Right renal pelvis (tissue), 4 donors: ENCODE measurements at regions not wholly inside any gene's neighbourhood (a gene's known extent, or its start where the extent isn't known, plus 50 kb on each side); places are given as distances from the start of the nearest gene placed in this dataset.

Experiments
- DNase-seq, 4 donors: peaks; one replicate each; pipeline ENCODE4 v3.0.0-alpha.2; 2013; ENCODE audit warnings: low read depth in 4 of 4, low spot score in 3 of 4, missing footprints in 1 of 4

- DNase-seq = no peak
Observed at GRCh38 chr1:106756752-106757151, 299.7 kb upstream of the PRMT6 start.

- no peak for DNase-seq
Observed at GRCh38 chr1:106768077-106768476, 288.4 kb upstream of the PRMT6 start.

- DNase-seq = no peak
Observed at GRCh38 chr1:106768501-106768900, 288.0 kb upstream of the PRMT6 start.

DNA sequence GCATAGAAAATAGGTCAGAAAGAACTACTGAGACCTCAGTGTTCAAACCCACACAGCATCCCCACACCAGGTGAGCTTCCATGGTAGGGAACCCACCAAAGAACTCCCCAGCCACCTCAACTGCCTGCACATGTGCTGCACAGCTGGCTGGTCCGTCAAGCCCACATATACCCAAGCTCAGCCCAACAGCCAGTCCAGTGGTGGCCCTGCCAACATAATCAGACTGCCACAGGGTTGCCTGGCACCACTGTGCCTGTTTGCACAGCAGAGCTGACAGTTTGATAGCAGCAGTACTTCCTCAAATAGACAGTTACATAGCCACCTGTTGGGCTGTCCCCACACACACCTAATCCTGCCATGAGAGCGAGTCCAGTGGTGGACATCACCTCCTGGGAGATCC is 283.3 kb upstream of the PRMT6 start:
- DNase-seq = no peak

- DNase-seq = no peak
Observed at GRCh38 chr1:106780066-106780465, 276.4 kb upstream of the PRMT6 start.

DNA sequence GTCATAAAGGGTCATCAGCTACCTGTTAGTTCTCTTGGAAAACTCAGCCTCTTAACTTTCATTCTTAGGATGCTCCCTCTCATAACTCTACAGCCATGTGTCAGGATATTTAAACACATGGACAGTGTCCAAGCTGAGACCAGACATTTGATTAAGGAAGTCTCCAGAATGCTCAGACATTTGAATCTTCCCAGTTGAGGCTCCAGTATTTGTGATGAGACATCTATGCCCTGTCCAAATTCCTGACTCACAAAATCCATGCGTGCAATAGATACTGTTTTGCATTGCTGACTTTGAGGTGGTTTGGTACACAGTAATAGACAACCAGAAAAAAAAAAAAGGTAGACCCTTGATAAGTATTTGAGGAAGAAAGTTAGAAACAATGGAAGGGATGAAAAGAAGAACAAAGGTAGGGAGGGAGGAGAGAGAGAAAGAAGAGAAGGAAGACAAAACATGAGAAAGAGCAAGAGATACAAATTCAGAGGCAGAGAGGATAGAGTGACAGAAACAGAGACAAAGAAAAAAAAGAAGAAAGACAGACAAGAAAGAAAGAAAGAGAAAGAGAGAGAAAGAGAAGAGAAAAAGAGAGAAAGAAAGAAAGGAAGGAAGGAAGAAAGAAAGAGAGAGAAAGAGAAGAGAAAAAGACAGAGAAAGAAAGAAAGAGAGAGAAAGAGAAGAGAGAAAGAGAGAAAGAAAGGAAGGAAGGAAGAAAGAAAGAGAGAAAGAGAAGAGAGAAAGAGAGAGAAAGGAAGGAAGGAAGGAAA is 275.5 kb upstream of the PRMT6 start:
- no peak for DNase-seq

- DNase-seq = peak in 2 of 4 donors; percentile 1 to 2
Observed at GRCh38 chr1:106785176-106785575, 271.3 kb upstream of the PRMT6 start.

GRCh38 chr1:106787520-106787919 is 269.0 kb upstream of the PRMT6 start:
- no peak for DNase-seq

- DNase-seq = no peak
Observed at GRCh38 chr1:106789686-106790085, 266.8 kb upstream of the PRMT6 start.

DNA sequence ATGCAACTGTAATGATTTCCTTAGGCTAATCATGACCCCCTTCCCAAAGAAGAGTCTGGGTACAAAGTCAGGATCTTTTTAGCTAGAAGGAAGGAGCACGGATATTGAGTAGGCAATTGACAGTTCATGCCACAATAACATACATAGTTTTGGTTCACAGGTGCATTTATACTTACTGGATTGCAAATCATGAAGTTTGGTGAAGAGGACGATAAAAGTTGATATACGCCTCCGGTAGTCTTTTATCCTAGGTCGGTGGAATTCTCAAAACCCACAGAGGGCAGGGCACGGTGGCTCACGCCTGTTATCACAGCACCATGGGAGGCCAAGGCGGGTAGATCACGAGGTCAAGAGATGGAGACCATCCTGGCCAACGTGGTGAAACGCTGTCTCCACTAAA is 265.4 kb upstream of the PRMT6 start:
- DNase-seq = no peak

DNA sequence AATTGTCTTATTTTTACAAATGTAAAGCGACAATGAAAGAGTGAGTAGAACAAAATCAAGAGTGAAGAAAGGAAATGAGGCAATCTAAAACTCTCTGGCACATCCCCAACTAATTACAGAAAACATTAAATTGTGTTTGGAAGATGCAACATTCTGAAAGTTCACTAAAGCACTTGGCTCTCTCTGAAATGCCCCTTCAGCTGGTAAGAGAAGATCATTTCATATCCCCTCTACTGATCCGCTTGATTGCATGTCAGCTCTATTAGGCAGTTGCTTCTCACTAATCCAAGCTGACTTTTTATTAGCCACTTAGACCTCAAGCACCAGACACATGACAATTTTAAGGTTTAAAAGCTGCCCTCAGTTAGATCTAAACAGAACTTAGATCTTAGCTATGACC is 262.8 kb upstream of the PRMT6 start:
- DNase-seq = no peak

DNA sequence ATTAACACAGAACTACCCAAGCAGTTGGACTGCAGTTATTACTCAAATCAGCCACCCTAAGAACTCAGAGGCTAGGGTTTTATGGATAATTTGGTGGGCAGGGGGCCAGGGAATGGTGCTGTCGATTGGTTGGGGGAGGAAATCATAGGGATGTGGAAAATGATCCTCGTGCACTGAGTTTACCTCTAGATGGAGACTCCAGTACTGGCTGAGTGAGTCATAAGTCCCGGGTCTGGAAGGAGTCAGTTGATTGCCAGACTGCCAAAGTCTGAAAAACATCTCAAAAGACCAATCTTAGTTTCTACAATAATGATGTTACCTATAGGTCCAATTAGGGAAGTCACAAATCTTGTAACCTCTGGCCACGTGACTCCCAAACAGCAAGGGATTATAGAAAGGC is 257.5 kb upstream of the PRMT6 start:
- no peak for DNase-seq

DNA sequence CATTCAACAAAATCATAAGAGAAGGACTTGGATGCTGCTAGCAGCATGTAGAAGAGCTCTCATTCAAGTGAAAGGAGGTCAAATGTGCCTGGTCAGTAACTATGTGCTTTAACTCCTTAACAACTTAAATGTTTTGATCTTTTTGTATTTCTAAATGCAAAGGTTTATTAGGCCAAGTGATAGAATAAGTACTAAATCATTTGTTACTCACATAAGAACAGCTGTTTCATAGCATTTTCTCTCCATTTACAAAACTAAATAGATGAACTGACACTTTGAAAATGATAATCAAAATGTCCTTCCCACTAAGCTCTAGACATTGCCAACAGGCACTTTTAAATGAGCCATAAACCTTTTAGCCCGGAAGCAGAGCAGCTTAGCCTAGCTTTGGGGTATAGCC is 254.3 kb upstream of the PRMT6 start:
- DNase-seq = no peak

DNA sequence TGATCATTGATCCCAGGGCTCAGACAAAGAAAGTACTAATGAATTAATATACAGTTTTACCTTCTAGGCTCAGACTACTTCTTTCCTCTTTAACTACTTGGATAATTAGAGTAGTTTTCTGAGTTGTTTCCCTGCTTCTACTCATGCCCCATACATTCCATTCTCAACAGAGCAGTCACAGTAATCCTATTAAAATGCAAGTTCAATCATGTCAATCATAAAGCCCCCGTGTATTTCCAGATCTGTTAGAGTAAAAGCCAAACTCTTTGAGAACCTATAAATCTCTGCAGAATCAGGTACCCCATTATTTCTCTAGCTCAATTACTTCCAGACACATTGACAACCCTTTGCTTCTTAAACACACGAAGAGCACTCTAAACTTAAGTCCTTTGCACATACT is 242.1 kb upstream of the PRMT6 start:
- DNase-seq = no peak

- DNase-seq = no peak
Observed at GRCh38 chr1:106817575-106817974, 238.9 kb upstream of the PRMT6 start.

DNA sequence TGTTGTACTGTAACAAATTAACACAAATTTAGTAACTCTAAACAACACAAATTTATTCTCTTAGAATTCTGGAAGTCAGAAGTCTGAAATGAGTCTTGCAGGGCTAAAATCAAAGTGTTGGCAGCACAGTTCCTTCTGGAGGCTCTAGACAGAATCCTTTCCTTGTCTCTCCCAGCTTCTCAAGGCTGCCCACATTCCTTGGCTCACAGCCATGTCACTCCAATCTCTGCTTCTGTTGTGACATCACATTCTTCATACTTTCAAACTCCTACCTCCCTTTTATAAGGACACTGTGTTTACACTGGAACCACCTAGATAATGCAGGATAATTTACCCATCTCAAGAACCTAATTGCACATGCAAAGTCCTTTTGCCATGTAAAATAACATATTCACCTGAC is 225.0 kb upstream of the PRMT6 start:
- no peak for DNase-seq

GRCh38 chr1:106836708-106837107 is 219.8 kb upstream of the PRMT6 start:
- DNase-seq = no peak

DNA sequence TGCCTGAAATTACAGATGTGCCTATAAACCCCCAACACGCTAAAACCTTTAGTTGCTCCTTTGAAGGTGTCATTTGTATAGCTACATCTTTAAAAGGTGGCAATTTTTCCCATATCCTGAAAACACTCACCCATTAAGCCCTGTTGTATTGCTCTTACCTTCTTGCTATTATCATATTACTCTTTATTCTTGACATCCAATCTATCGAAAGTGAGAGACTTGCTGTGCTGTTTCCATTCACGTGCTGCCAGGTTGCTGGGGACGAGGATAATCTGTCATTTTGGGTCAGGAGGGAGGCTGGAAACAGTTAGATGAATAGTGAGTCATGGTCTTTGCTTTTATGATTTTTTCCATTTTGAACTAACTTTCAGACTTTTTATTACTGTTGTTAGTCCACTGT is 213.0 kb upstream of the PRMT6 start:
- no peak for DNase-seq

GRCh38 chr1:106846656-106847055 is 209.8 kb upstream of the PRMT6 start:
- no peak for DNase-seq

- no peak for DNase-seq
Observed at GRCh38 chr1:106861110-106861509, 195.4 kb upstream of the PRMT6 start.

DNA sequence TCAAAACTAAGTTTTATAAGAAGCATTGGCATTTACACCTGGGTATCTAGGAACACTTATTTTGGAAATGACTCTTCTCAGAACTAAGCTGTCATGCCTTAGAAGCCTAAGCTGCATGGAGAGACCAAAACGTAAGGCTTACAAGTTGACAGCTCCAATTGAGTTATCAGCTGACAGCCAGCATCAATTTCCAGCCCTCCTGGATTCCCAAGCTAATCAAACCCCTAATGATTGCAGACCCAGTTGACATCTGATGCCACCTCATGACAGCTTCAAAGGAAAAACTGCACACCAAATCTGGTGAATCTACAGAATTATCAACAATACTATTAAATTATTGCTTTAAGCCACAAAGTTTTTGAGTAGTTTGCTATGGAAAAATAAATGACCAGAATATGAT is 187.6 kb upstream of the PRMT6 start:
- DNase-seq = no peak

GRCh38 chr1:106875622-106876021 is 180.9 kb upstream of the PRMT6 start:
- no peak for DNase-seq

- no peak for DNase-seq
Observed at GRCh38 chr1:106876384-106876783, 180.1 kb upstream of the PRMT6 start.
